ENCODE measurements at regions not wholly inside any gene's neighbourhood (a gene's known extent, or its start where the extent isn't known, plus 50 kb on each side); places are given as distances from the start of the nearest gene placed in this dataset.

GRCh38 chr3:22496641-22497040 lies 706.5 kb upstream of the UBE2E2 start:
- no peaks in the 10 kb centered on the region for H4K20me1 ChIP-seq (ENCODE audit: insufficient read depth, low read length)
- no peak overlapping the region for H3K4me3 ChIP-seq (replicated peaks in 1 of 3; ENCODE audit: insufficient read depth in 1 of 3, low read depth in 2 of 3, low read length in 3 of 3)
- no peaks in the 10 kb centered on the region for H3K27me3 ChIP-seq (ENCODE audit: control insufficient read depth in 1 of 2, insufficient read depth in 2 of 2, low read length in 2 of 2)
- no peaks in the 10 kb centered on the region for H3K36me3 ChIP-seq (replicated peaks in 1 of 2; ENCODE audit: control insufficient read depth in 1 of 2, insufficient read depth in 2 of 2, low read length in 2 of 2)
- H3K9ac ChIP-seq (ENCODE audit: insufficient read depth, low read depth, low read length) = no peak overlapping the region
- POLR2A ChIA-PET = no interaction called here
- H3K27ac ChIP-seq (ENCODE audit: extremely low read length, insufficient read depth, low read length) = no peak overlapping the region
- CTCF ChIA-PET (ENCODE audit: low intra/inter-chr PET ratio, low total read pairs) = no interaction called here
- FAIRE-seq (no peak), DNase-seq (ENCODE audit: low spot score) (no peak), ATAC-seq (no peak)
- 5% methylated on average over 1 of the region's 1 CpG for WGBS (ENCODE audit: low lambda C conversion rate)
- H3K79me2 ChIP-seq (ENCODE audit: insufficient read depth, low read length) = no peaks in the 10 kb centered on the region
- BruUV-seq (replicated peaks) = no TSS peak
- no peak overlapping the region for H3K4me2 ChIP-seq (ENCODE audit: low read depth, low read length)
- no peaks in the 10 kb centered on the region; the same call in 1 of the 2 replicates for H3K9me3 ChIP-seq (ENCODE audit: low read length)
- in situ Hi-C loops (cut with HindIII; ENCODE audit: extremely low pct_ligation_motif_present, low pct_unique_long_range_greater_than_20kb) (no loop called here), intact Hi-C loops (cut with micrococcal nuclease; ENCODE audit: unreplicated experiment) (no loop called here)
- TF ChIP-seq, protein P1, sequence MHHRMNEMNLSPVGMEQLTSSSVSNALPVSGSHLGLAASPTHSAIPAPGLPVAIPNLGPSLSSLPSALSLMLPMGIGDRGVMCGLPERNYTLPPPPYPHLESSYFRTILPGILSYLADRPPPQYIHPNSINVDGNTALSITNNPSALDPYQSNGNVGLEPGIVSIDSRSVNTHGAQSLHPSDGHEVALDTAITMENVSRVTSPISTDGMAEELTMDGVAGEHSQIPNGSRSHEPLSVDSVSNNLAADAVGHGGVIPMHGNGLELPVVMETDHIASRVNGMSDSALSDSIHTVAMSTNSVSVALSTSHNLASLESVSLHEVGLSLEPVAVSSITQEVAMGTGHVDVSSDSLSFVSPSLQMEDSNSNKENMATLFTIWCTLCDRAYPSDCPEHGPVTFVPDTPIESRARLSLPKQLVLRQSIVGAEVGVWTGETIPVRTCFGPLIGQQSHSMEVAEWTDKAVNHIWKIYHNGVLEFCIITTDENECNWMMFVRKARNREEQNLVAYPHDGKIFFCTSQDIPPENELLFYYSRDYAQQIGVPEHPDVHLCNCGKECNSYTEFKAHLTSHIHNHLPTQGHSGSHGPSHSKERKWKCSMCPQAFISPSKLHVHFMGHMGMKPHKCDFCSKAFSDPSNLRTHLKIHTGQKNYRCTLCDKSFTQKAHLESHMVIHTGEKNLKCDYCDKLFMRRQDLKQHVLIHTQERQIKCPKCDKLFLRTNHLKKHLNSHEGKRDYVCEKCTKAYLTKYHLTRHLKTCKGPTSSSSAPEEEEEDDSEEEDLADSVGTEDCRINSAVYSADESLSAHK (CRISPR knock-in tag; IDR thresholded peaks at IDR 0.05; ENCODE audit: borderline replicate concordance) = no peak
- TF ChIP-seq FOXK2 (IDR thresholded peaks at IDR 0.05) (no peak), FOXM1 (CRISPR knock-in tag; IDR thresholded peaks at IDR 0.05) (no peak), ZFP36 (IDR thresholded peaks at IDR 0.05; ENCODE audit: borderline replicate concordance, low read depth, low read length, partially characterized antibody) (no peak), ZNF572 (CRISPR knock-in tag; IDR thresholded peaks at IDR 0.05) (no peak), GLI4 (CRISPR knock-in tag; IDR thresholded peaks at IDR 0.05; ENCODE audit: borderline replicate concordance) (no peak), ZNF800 (CRISPR knock-in tag; IDR thresholded peaks at IDR 0.05) (no peak), ZNF329 (CRISPR knock-in tag; IDR thresholded peaks at IDR 0.05; ENCODE audit: low read depth) (no peak)
- H3K4me1 ChIP-seq (ENCODE audit: insufficient read depth, low read length) = no peaks in the 10 kb centered on the region
- no peak overlapping the region for H2AFZ ChIP-seq (ENCODE audit: low read length)

Measured in HepG2 (cell line).